ENCODE measurements at regions not wholly inside any gene's neighbourhood (a gene's known extent, or its start where the extent isn't known, plus 50 kb on each side); places are given as distances from the start of the nearest gene placed in this dataset.
"Not testable (repeated sequence)": the region's sequence is repeated elsewhere in the genome, so short reads cannot be mapped to it uniquely, and the experiment has no call there.

DNA sequence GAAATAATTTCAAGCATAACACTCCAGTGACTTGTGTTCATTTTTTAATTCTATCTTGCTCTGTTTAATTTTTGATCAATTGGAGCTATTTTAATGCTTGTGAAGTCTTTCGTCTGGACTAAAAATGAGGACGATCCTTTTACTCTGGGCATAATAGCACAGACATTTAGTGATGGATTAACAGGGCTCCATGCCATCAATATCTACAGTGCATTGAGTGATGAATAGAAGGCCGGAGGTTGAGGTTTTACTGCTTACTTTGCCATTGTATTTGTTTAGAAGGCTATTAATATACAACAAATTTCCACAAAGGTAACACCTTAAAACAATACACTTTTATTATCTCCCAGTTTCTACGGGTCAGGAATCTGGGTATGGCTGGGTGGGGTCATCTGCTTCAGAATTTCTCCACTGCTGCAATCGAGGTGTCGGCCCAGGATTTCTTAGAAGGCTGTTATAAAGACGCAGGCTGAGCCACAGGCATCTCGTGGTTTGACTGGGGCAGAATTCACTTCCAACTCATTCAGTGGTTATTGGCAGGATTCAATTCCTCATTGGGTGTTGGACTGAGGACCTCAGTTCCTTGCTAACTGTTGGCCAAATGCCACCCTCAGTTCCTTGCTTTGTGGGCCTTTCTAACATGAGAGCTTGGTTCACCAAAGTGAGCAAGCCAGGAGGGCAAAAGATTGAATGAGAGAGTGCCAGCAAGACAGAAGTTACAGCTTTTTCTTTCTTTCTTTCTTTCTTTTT, 265.4 kb upstream of the VLDLR start:
- DNase-seq = no peak

GRCh38 chr9:2359891-2360471, 261.6 kb upstream of the VLDLR start:
- no peak for DNase-seq

- DNase-seq = peak; percentile 22
Observed at GRCh38 chr9:2362150-2362549, 259.4 kb upstream of the VLDLR start.

GRCh38 chr9:2363138-2363745, 258.3 kb upstream of the VLDLR start:
- no peak for DNase-seq

DNA sequence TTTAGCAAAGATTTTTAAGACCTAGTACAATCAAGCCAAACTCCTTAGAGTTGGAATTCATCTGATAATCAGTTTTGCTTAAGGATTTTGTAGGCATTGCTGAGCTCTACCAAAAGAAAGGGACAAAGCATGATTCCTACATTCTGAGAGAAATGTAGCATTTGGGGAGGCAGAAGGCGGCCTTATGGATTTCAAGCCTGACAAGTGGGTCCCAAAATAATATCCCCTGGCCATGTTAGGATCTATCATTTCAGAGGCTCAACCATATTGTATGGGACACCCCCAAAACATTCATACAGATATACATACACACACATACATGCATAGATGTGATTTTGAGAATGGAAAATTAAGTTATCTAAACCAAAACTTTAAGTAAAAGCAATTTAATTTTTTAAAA, 257.8 kb upstream of the VLDLR start:
- DNase-seq = no peak

- DNase-seq = no peak
Observed at GRCh38 chr9:2367970-2368369, 253.6 kb upstream of the VLDLR start.

- DNase-seq = no peak
Observed at GRCh38 chr9:2373648-2374047, 247.9 kb upstream of the VLDLR start.

- no peak for DNase-seq
Observed at GRCh38 chr9:2375114-2375513, 246.5 kb upstream of the VLDLR start.

DNA sequence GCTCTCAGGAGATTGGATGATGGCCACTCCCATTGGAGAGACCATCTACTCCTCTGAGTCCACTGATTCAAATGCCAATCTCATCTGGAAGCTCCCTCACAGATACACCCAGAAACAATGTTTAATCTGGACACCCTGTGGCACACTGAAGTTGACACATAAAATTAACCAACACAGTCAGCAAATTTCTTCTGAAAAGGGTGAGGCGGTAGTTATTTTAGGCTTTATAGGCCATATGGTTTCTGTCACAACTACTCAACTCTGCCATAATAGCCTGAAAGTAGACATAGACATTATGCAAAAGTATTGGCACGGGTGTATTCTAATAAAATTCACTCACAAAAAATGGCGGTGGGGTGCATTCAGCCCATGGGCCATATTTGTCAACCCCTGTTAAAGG, 244.5 kb upstream of the VLDLR start:
- DNase-seq = no peak

DNA sequence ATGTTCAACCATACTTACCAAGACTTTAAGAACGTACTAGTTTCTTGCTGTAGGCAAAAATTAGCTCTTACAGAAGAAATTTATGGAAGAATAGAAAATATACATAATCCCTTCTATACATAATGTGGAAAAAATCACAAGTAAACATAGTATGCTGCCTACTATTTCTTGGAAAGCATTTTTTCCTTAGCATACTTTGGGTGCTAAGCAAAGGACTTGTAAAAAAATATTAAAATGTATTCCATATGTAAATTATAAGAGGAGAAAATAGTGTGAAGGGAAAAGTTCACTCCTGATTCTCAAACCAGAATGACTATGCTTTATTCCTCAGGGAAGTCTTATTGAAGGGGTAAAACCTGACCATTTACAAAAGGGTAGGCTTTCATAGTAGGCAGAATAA, 243.8 kb upstream of the VLDLR start:
- DNase-seq = no peak

DNA sequence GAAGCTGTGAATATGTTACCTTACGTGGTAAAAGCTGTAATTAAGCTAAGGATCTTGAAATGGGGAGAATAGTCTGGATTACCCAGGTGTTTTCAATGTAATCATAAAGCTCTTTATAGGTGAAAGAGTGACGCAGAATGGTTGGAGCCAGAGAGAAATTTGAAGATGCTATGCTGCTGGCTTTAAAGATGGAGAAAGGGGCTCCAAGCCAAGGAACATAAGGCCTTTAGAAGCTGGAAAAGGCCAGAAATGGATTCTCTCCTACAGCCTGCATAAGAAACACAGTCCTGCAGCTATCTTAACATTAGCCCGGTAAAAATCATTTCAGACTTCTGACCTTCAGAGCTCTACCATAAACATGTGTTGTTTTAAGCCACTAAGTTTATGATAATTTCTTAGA, 243.3 kb upstream of the VLDLR start:
- DNase-seq = peak; percentile 15

GRCh38 chr9:2378816-2379215, 242.8 kb upstream of the VLDLR start:
- no peak for DNase-seq

- DNase-seq = no peak
Observed at GRCh38 chr9:2384741-2385140, 236.8 kb upstream of the VLDLR start.

DNA sequence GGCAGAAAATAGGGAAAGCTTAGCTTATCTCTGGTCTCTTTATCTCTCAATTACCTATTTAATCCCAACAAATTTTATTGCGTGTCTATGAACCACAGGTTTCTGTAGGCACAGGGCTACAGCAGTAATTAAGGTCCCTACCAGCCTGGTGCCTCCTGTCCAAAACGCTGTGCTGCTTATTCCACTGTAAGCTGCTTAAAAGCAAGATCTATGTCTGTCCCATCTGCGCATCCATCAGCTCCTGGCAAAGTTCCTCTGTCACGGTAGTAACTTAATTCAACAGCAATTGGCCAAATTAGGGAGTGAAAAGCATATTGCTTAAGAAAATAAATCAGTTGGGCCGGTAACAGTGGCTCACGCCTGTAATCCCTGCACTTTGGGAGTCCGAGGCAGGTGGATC, 235.8 kb upstream of the VLDLR start:
- no peak for DNase-seq

- no peak for DNase-seq
Observed at GRCh38 chr9:2386566-2386965, 235.0 kb upstream of the VLDLR start.

DNA sequence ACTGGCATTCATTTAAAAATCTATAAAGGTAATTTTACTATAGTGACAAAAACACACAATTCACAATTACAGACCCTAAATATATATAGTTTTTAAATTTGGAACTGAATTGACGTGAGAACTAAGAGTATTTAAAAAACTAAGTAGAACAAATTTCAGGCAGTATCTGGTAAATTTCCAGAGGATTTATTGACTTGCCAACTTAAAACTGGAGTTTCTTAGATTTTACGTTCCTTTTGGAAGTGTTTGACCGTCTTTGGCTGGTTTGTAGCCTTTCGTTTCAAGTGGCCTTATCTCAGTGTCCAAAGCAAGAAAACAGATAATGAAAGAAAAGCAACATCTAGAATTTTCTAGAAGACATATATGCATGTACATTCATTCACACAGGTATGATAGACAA, 234.4 kb upstream of the VLDLR start:
- no peak for DNase-seq

- no peak for DNase-seq
Observed at GRCh38 chr9:2389404-2389803, 232.2 kb upstream of the VLDLR start.

- no peak for DNase-seq
Observed at GRCh38 chr9:2390028-2390427, 231.6 kb upstream of the VLDLR start.

- not testable (repeated sequence) for DNase-seq
Observed at GRCh38 chr9:2391509-2392132, 230.0 kb upstream of the VLDLR start.

DNA sequence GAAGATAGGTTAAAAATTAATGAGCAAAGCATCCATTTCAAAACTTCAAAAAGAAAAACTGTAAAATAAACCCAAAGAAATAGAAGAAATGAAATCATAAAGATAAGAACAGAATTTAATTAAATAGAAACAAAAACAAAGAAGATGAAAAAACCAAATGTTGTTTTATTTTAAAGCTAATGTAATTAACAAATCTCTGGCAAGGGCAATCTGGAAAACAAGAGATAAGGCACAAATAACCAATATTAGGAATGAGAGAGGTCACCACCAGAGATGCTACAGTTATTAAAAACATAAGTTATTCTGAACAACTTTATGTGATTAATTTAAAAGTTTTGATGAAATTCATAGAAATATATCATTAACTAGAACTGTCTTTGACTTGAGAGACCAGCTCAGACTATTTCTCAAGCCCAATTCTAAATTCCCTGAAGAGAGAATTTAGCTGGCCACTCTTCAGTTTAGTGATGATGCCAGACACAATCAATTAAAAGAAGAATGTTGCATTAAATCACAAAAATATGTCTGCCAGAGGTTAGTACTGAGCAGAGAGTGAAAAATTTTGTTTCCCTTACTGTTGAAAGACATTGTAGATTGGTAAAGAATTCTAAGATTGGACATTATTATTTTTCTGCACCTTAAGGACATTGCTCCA, 227.4 kb upstream of the VLDLR start:
- not testable (repeated sequence) for DNase-seq

GRCh38 chr9:2395814-2396612, 225.6 kb upstream of the VLDLR start:
- DNase-seq = no peak

GRCh38 chr9:2396622-2397285, 224.8 kb upstream of the VLDLR start:
- no peak for DNase-seq
